A549 (cell line): ENCODE measurements at regions not wholly inside any gene's neighbourhood (a gene's known extent, or its start where the extent isn't known, plus 50 kb on each side); places are given as distances from the start of the nearest gene placed in this dataset.

Source experiments
- ATAC-seq, 2 experiments: fragments of 200-7000 bp in 1 of 2; fragments of >200 bp in 1 of 2; cut with Nextera tagmentation in 1 of 2; cut with Tn5 transposase in 1 of 2; 3 replicates each; pipeline versions ENCODE4 v1.8.0 to v1.9.1; 2018 to 2020; ENCODE audit warnings: mild to moderate bottlenecking in 1 of 2, moderate library complexity in 1 of 2
- CTCF ChIA-PET: fragments of 300-600 bp; sonication (Branson Sonifier 250); formaldehyde crosslinking; extraction: SDS; loops from one replicate; lab custom pipeline; 2021; ENCODE audit warnings: antibody characterized with exemption, inconsistent platforms; lab: Yijun Ruan, JAX
- POLR2A ChIA-PET: fragments of 350-600 bp; formaldehyde crosslinking; extraction: SDS; loops from one replicate; lab custom pipeline; 2021; ENCODE audit warnings: antibody characterized with exemption, inconsistent platforms; lab: Yijun Ruan, JAX
- DNase-seq, 2 experiments: peaks; one replicate each; pipeline versions ENCODE4 v3.0.0 to v3.0.0-alpha.2; 2011 to 2016; ENCODE audit warnings: low read depth in 1 of 2, low spot score in 1 of 2
- FAIRE-seq: peaks from 2 replicates; lab custom pipeline; 2011; peaks lifted over from hg19 to GRCh38; lab: Jason Lieb, UNC
- H3K27ac ChIP-seq, 2 experiments: fragments of >200 bp; sonication (Bioruptor Twin); formaldehyde crosslinking; 3 replicates each; pipeline ENCODE4 v1.5.1; 2016 to 2017
- H3K4me1 ChIP-seq: fragments of >200 bp; sonication (Bioruptor Twin); formaldehyde crosslinking; 3 replicates; pipeline ENCODE4 v1.6.1; 2016
- H3K4me2 ChIP-seq: fragments of >200 bp; sonication (Bioruptor Twin); formaldehyde crosslinking; 3 replicates; pipeline ENCODE4 v1.6.1; 2016
- H3K4me3 ChIP-seq: fragments of >200 bp; sonication (Bioruptor Twin); formaldehyde crosslinking; 3 replicates; pipeline ENCODE4 v1.5.1; 2016
- H3K9me3 ChIP-seq: fragments of >200 bp; sonication (Bioruptor Twin); formaldehyde crosslinking; 3 replicates; pipeline ENCODE4 v1.6.1; 2016
- ATOH8 ChIP-seq: fragments of 250-450 bp; sonication (Bioruptor Pico); IDR thresholded peaks from 2 replicates; pipeline ENCODE4 v1.5.0; 2020; ENCODE audit warnings: low read depth, mild to moderate bottlenecking, moderate library complexity
- BCL3 ChIP-seq: fragments of >200 bp; sonication (Bioruptor Twin); formaldehyde crosslinking; IDR thresholded peaks from 3 replicates; pipeline ENCODE4 v1.6.1; 2016
- BHLHE40 ChIP-seq: IDR thresholded peaks from 2 replicates; pipeline ENCODE4 v1.6.1; 2012; ENCODE audit warnings: low read depth, low read length, inconsistent platforms
- CBX8 ChIP-seq: fragments of 200-600 bp; sonication (generic); IDR thresholded peaks from 2 replicates; pipeline ENCODE4 v1.6.1; 2016
- CEBPB ChIP-seq, 2 experiments: fragments of >200 bp in 1 of 2; sonication (Bioruptor Twin) in 1 of 2; formaldehyde crosslinking in 1 of 2; IDR thresholded peaks; 2 replicates each; pipeline ENCODE4 v1.6.1; 2012 to 2016
- ESRRA ChIP-seq: fragments of 150-350 bp; IDR thresholded peaks from 2 replicates; pipeline ENCODE4 v1.6.1; 2014; ENCODE audit warnings: mild to moderate bottlenecking, low read length, borderline replicate concordance
- FOSL2 ChIP-seq, 2 experiments: fragments of 450-650 bp in 1 of 2; fragments of >200 bp in 1 of 2; sonication (Bioruptor Twin) in 1 of 2; formaldehyde crosslinking; IDR thresholded peaks; 2 replicates each; pipeline versions ENCODE4 v1.5.0 to v1.6.1; 2016 to 2020; ENCODE audit warnings: mild to moderate bottlenecking in 1 of 2, moderate library complexity in 1 of 2
- HES2 ChIP-seq: fragments of >200 bp; sonication (Bioruptor Twin); formaldehyde crosslinking; IDR thresholded peaks from 2 replicates; pipeline ENCODE4 v1.6.1; 2016
- HOXB13 ChIP-seq: fragments of 250-450 bp; sonication (Bioruptor Pico); IDR thresholded peaks from 2 replicates; pipeline ENCODE4 v1.5.0; 2020; ENCODE audit warnings: low read depth, mild to moderate bottlenecking, moderate library complexity
- JUN ChIP-seq, 2 experiments: fragments of >200 bp; sonication (Bioruptor Twin); formaldehyde crosslinking; IDR thresholded peaks; 2 replicates in 1 of 2; 3 replicates in 1 of 2; pipeline ENCODE4 v1.6.1; 2016 to 2017
- MAFK ChIP-seq: fragments of 450-650 bp; IDR thresholded peaks from 2 replicates; pipeline ENCODE4 v1.6.1; 2014; ENCODE audit not compliant: partially characterized antibody
- MAX ChIP-seq: IDR thresholded peaks from 2 replicates; pipeline ENCODE4 v1.6.1; 2012
- MYC ChIP-seq: IDR thresholded peaks from 2 replicates; pipeline ENCODE4 v1.6.1; 2012; ENCODE audit warnings: mild to moderate bottlenecking, inconsistent platforms, low read length, improper control_type of control experiment, borderline replicate concordance
- PHF8 ChIP-seq: fragments of 200-600 bp; sonication (generic); IDR thresholded peaks from 2 replicates; pipeline ENCODE4 v1.6.1; 2016; ENCODE audit warnings: low read depth, mild to moderate bottlenecking, antibody characterized with exemption, moderate library complexity, borderline replicate concordance
- POLR2AphosphoS2 ChIP-seq: conservative IDR thresholded peaks from 2 replicates; pipeline ENCODE4 v1.6.1; 2012; ENCODE audit warnings: low read length, improper control_type of control experiment, inconsistent platforms
- RAD21 ChIP-seq, 2 experiments: fragments of >200 bp in 1 of 2; sonication (Bioruptor Twin) in 1 of 2; formaldehyde crosslinking in 1 of 2; IDR thresholded peaks in 1 of 2; conservative IDR thresholded peaks in 1 of 2; 2 replicates in 1 of 2; 3 replicates in 1 of 2; pipeline ENCODE4 v1.6.1; 2012 to 2018; ENCODE audit warnings: inconsistent platforms in 1 of 2
- REST ChIP-seq: fragments of 200-600 bp; sonication (generic); IDR thresholded peaks from 2 replicates; pipeline ENCODE4 v1.6.1; 2016; ENCODE audit warnings: antibody characterized with exemption, mild to moderate bottlenecking, moderate library complexity
- SMC3 ChIP-seq: fragments of >200 bp; sonication (Bioruptor Twin); formaldehyde crosslinking; IDR thresholded peaks from 3 replicates; pipeline ENCODE4 v1.6.1; 2018; ENCODE audit warnings: inconsistent platforms
- TFCP2L1 ChIP-seq: fragments of 250-450 bp; sonication (Bioruptor Pico); IDR thresholded peaks from 2 replicates; pipeline ENCODE4 v1.5.0; 2021; ENCODE audit warnings: mild to moderate bottlenecking
- USF2 ChIP-seq: fragments of 450-650 bp; IDR thresholded peaks from 2 replicates; pipeline ENCODE4 v1.6.1; 2014; ENCODE audit warnings: antibody characterized with exemption
- ZC3H11A ChIP-seq: fragments of 450-650 bp; IDR thresholded peaks from 2 replicates; pipeline ENCODE4 v1.6.1; 2014; ENCODE audit warnings: antibody characterized with exemption, mild to moderate bottlenecking
- ZFP36 ChIP-seq: fragments of 450-650 bp; IDR thresholded peaks from 2 replicates; pipeline ENCODE4 v1.6.1; 2014; ENCODE audit warnings: borderline replicate concordance; ENCODE audit not compliant: partially characterized antibody
- ZNF302 ChIP-seq: fragments of 250-450 bp; sonication (Bioruptor Pico); IDR thresholded peaks from 2 replicates; pipeline ENCODE4 v1.9.0; 2021; ENCODE audit warnings: inconsistent platforms, mild to moderate bottlenecking, moderate library complexity
- WGBS: methylation state at CpG from one replicate; pipeline ENCODE4 v1.1.6; 2017; ENCODE audit errors: missing lambda C conversion rate; 5-methylcytosine and 5-hydroxymethylcytosine counted together

- no peaks in the 10 kb centered on the region for H3K9me3 ChIP-seq
- H3K27ac ChIP-seq: no peak overlapping the region
- ATAC-seq: no peak
- H3K4me3 ChIP-seq: no peak overlapping the region
- ChIA-PET POLR2A (no interaction called here), CTCF (interaction anchor here (1.7 to 3.5 kb wide), 2 partner anchors 110 to 115 kb away, joined by 3 to 15 read pairs; no protein-coding TSS in a partner anchor)
- DNase-seq: no peak
- no peak for FAIRE-seq
- 86% methylated on average over 4 of the region's 4 CpGs for WGBS
- H3K4me2 ChIP-seq: no peak overlapping the region
- no peak for TF ChIP-seq USF2
- TF ChIP-seq SMC3: no peak
- no peak for TF ChIP-seq REST
- no peak for TF ChIP-seq MAX
- TF ChIP-seq ZFP36: no peak
- no peak for TF ChIP-seq CEBPB (IDR thresholded peaks at IDR 0.05)
- TF ChIP-seq ESRRA: no peak
- no peaks in the 10 kb centered on the region for H3K4me1 ChIP-seq
Observed at GRCh38 chr3:168161696-168162095, 66.0 kb upstream of the GOLIM4 start.

- 70% methylated on average over 2 of the region's 2 CpGs for WGBS
- CTCF ChIA-PET: no interaction called here
Observed at GRCh38 chr3:168157903-168158302, 62.2 kb upstream of the GOLIM4 start.

GRCh38 chr3:168157099-168157700 is 61.5 kb upstream of the GOLIM4 start:
- Histone ChIP-seq H3K9me3 (no peaks in the 10 kb centered on the region), H3K27ac (no peak overlapping the region), H3K4me3 (no peak overlapping the region), H3K4me2 (no peak overlapping the region), H3K4me1 (no peaks in the 10 kb centered on the region)
- ChIA-PET POLR2A (no interaction called here), CTCF (interaction anchor here (0.6 kb wide), 1 partner anchor 8 kb away, joined by 4 read pairs; no protein-coding TSS in a partner anchor)
- ATAC-seq (no peak), DNase-seq (no peak), FAIRE-seq (no peak)
- no peak for TF ChIP-seq RAD21 (conservative IDR thresholded peaks at IDR 0.05 in 1 of 2, IDR thresholded peaks at IDR 0.05 in 1 of 2)
- no peak for TF ChIP-seq HOXB13 (CRISPR knock-in tag)
- no peak for TF ChIP-seq BCL3
- TF ChIP-seq BHLHE40: no peak
- TF ChIP-seq ATOH8 (CRISPR knock-in tag): no peak
- no peak for TF ChIP-seq MYC
- TF ChIP-seq PHF8: no peak
- TF ChIP-seq ZC3H11A: no peak
- TF ChIP-seq USF2: no peak
- TF ChIP-seq JUN (IDR thresholded peaks at IDR 0.05): no peak
- no peak for TF ChIP-seq ZNF302 (CRISPR knock-in tag)
- TF ChIP-seq POLR2AphosphoS2: no peak
- no peak for TF ChIP-seq CBX8
- TF ChIP-seq ZFP36: no peak
- TF ChIP-seq FOSL2 (IDR thresholded peaks at IDR 0.05): no peak
- TF ChIP-seq FOSL2 (CRISPR knock-in tag; IDR thresholded peaks at IDR 0.05): no peak
- no peak for TF ChIP-seq TFCP2L1 (CRISPR knock-in tag)
- TF ChIP-seq MAFK: no peak
- TF ChIP-seq HES2: no peak
- 52% methylated on average over 2 of the region's 2 CpGs for WGBS

More at GRCh38 chr3:168157903-168158302, 62.2 kb upstream of the GOLIM4 start:
- H3K4me3 ChIP-seq: no peak overlapping the region
- H3K27ac ChIP-seq: no peak overlapping the region
- H3K4me1 ChIP-seq: no peaks in the 10 kb centered on the region
- POLR2A ChIA-PET: no interaction called here
- H3K9me3 ChIP-seq: no peaks in the 10 kb centered on the region
- no peak for TF ChIP-seq BHLHE40
- no peak for FAIRE-seq
- no peak for ATAC-seq
- no peak for DNase-seq
- H3K4me2 ChIP-seq: no peak overlapping the region
